HG03025 (cell line): ENCODE measurements at regions not wholly inside any gene's neighbourhood (a gene's known extent, or its start where the extent isn't known, plus 50 kb on each side); places are given as distances from the start of the nearest gene placed in this dataset.

Experiments
- ATAC-seq: cut with Tn5 transposase; IDR thresholded peaks from one replicate; pipeline ENCODE4 v1.9.1; 2021; ENCODE audit warnings: mild to moderate bottlenecking, moderate library complexity; ENCODE audit not compliant: unreplicated experiment, low FRiP score

GRCh38 chr13:107866941-107867623 lies 348.3 kb downstream of the LIG4 start:
- no peak for ATAC-seq

GRCh38 chr13:107866032-107866940 lies 349.1 kb downstream of the LIG4 start:
- no peak for ATAC-seq

GRCh38 chr13:107865643-107866031 lies 349.7 kb downstream of the LIG4 start:
- ATAC-seq, result no peak

GRCh38 chr13:107865318-107865575 lies 350.1 kb downstream of the LIG4 start:
- no peak for ATAC-seq

GRCh38 chr13:107864543-107865317 lies 350.6 kb downstream of the LIG4 start:
- no peak for ATAC-seq

- ATAC-seq, result no peak
Observed at GRCh38 chr13:107860284-107860683, 355.1 kb downstream of the LIG4 start.

GRCh38 chr13:107854880-107855279 lies 360.5 kb downstream of the LIG4 start:
- ATAC-seq, result no peak

- ATAC-seq, result no peak
Observed at GRCh38 chr13:107852072-107852471, 363.3 kb downstream of the LIG4 start.

- no peak for ATAC-seq
Observed at GRCh38 chr13:107851670-107852069, 363.7 kb downstream of the LIG4 start.

- no peak for ATAC-seq
Observed at GRCh38 chr13:107847406-107847805, 367.9 kb downstream of the LIG4 start.

GRCh38 chr13:107846642-107847041 lies 368.7 kb downstream of the LIG4 start:
- ATAC-seq, result no peak

- no peak for ATAC-seq
Observed at GRCh38 chr13:107845911-107846310, 369.4 kb downstream of the LIG4 start.

GRCh38 chr13:107843681-107844080 lies 371.7 kb downstream of the LIG4 start:
- no peak for ATAC-seq

- ATAC-seq, result no peak
Observed at GRCh38 chr13:107843281-107843680, 372.1 kb downstream of the LIG4 start.

- no peak for ATAC-seq
Observed at GRCh38 chr13:107842562-107843180, 372.7 kb downstream of the LIG4 start.

- ATAC-seq, result no peak
Observed at GRCh38 chr13:107838588-107839161, 376.7 kb downstream of the LIG4 start.

GRCh38 chr13:107836685-107837084 lies 378.7 kb downstream of the LIG4 start:
- no peak for ATAC-seq

- no peak for ATAC-seq
Observed at GRCh38 chr13:107835339-107836018, 379.9 kb downstream of the LIG4 start.

- no peak for ATAC-seq
Observed at GRCh38 chr13:107834717-107835116, 380.6 kb downstream of the LIG4 start.

- ATAC-seq, result no peak
Observed at GRCh38 chr13:107834281-107834680, 381.1 kb downstream of the LIG4 start.
